H1 (cell line): ENCODE measurements at regions not wholly inside any gene's neighbourhood (a gene's known extent, or its start where the extent isn't known, plus 50 kb on each side); places are given as distances from the start of the nearest gene placed in this dataset.

Experiments used
- CTCF ChIA-PET: fragments of 300-600 bp; sonication (Branson Sonifier 250); formaldehyde crosslinking; loops from one replicate; lab custom pipeline; 2021; ENCODE audit not compliant: partially characterized antibody; lab: Charles Lee
- POLR2A ChIA-PET: fragments of 300-600 bp; sonication (Branson Sonifier 250); formaldehyde crosslinking; loops from one replicate; lab custom pipeline; 2021; ENCODE audit warnings: inconsistent platforms; ENCODE audit not compliant: partially characterized antibody; lab: Charles Lee
- DNase-seq, 2 experiments: peaks; one replicate each; pipeline versions ENCODE4 v3.0.0 to v3.0.0-alpha.2; 2010 to 2022; ENCODE audit warnings: low spot score in 2 of 2, low read depth in 1 of 2, mixed read lengths in 1 of 2
- FAIRE-seq: peaks from 2 replicates; lab custom pipeline; 2011; peaks lifted over from hg19 to GRCh38; lab: Jason Lieb, UNC
- H2AFZ ChIP-seq: 2 replicates; pipeline ENCODE4 v1.8.1; 2012; ENCODE audit warnings: low read length, inconsistent platforms
- H2AK5ac ChIP-seq: 2 replicates; pipeline ENCODE4 v1.6.1; 2013; ENCODE audit warnings: low read depth, low read length
- H2BK120ac ChIP-seq: replicated peaks from 2 replicates; pipeline ENCODE3; 2013; ENCODE audit warnings: low read depth, low read length, inconsistent platforms
- H2BK12ac ChIP-seq: 2 replicates; pipeline ENCODE4 v1.6.1; 2013; ENCODE audit warnings: low read depth, low read length
- H2BK15ac ChIP-seq: 2 replicates; pipeline ENCODE4 v1.6.1; 2013; ENCODE audit warnings: low read length
- H2BK20ac ChIP-seq: 2 replicates; pipeline ENCODE4 v1.6.1; 2013; ENCODE audit warnings: low read length
- H2BK5ac ChIP-seq: 2 replicates; pipeline ENCODE4 v1.6.1; 2013; ENCODE audit warnings: low read depth, low read length
- H3K14ac ChIP-seq: 2 replicates; pipeline ENCODE4 v1.6.1; 2013; ENCODE audit warnings: inconsistent platforms; ENCODE audit not compliant: insufficient read length
- H3K18ac ChIP-seq: 2 replicates; pipeline ENCODE4 v1.6.1; 2013; ENCODE audit warnings: low read length; ENCODE audit errors: extremely low read depth
- H3K23ac ChIP-seq: 2 replicates; pipeline ENCODE4 v1.6.1; 2013; ENCODE audit warnings: inconsistent platforms; ENCODE audit not compliant: insufficient read length
- H3K23me2 ChIP-seq: 2 replicates; pipeline ENCODE4 v1.6.1; 2013; ENCODE audit warnings: low read depth, low read length
- H3K27ac ChIP-seq: 2 replicates; pipeline ENCODE4 v1.6.1; 2011; ENCODE audit warnings: low read depth, low read length, inconsistent platforms
- H3K27me3 ChIP-seq, 4 experiments: replicated peaks in 1 of 4; 1 replicate in 1 of 4; 2 replicates in 3 of 4; pipeline versions ENCODE4 v1.6.1 to v1.8.1; 2011 to 2013; ENCODE audit warnings: low read length in 3 of 4, mild to moderate bottlenecking in 3 of 4, inconsistent platforms in 2 of 4, mixed read lengths in 2 of 4, moderate library complexity in 1 of 4; ENCODE audit not compliant: control insufficient read depth in 3 of 4, insufficient read depth in 3 of 4; ENCODE audit errors: extremely low read depth in 1 of 4
- H3K36me3 ChIP-seq, 4 experiments: 2 replicates each; pipeline versions ENCODE4 v1.6.1 to v1.8.1; 2011 to 2013; ENCODE audit warnings: mild to moderate bottlenecking in 4 of 4, low read length in 3 of 4, moderate library complexity in 2 of 4, control low read depth in 1 of 4, inconsistent platforms in 1 of 4; ENCODE audit not compliant: insufficient read depth in 4 of 4, control insufficient read depth in 2 of 4
- H3K4ac ChIP-seq: replicated peaks from 2 replicates; pipeline ENCODE3; 2013; ENCODE audit warnings: low read length, low read depth, mixed read lengths, inconsistent platforms; ENCODE audit not compliant: insufficient read length
- H3K4me1 ChIP-seq, 4 experiments: replicated peaks in 1 of 4; 1 replicate in 1 of 4; 2 replicates in 3 of 4; pipeline versions ENCODE4 v1.6.1 to v1.8.1; 2011 to 2013; ENCODE audit warnings: low read length in 3 of 4, inconsistent platforms in 2 of 4, mixed read lengths in 1 of 4; ENCODE audit not compliant: insufficient read depth in 4 of 4, control insufficient read depth in 3 of 4
- H3K4me2 ChIP-seq, 2 experiments: 2 replicates each; pipeline versions ENCODE4 v1.6.1 to v1.8.1; 2011 to 2013; ENCODE audit warnings: low read depth in 2 of 2, low read length in 2 of 2, control low read depth in 1 of 2, inconsistent platforms in 1 of 2, mild to moderate bottlenecking in 1 of 2; ENCODE audit not compliant: insufficient read depth in 1 of 2
- H3K4me3 ChIP-seq, 4 experiments: fragments of 200-600, 300-600 bp in 1 of 4; sonication (generic), shearing (Covaris generic), sonication (Bioruptor Twin) in 1 of 4; 2 replicates each; pipeline versions ENCODE4 v1.5.1 to v1.8.1; 2011 to 2016; ENCODE audit warnings: low read length in 4 of 4, low read depth in 3 of 4, control low read depth in 2 of 4, inconsistent platforms in 2 of 4, mild to moderate bottlenecking in 2 of 4, mixed read lengths in 1 of 4, moderate library complexity in 1 of 4; ENCODE audit not compliant: insufficient read depth in 2 of 4; ENCODE audit errors: extremely low read depth in 1 of 4
- H3K56ac ChIP-seq: replicated peaks from 2 replicates; pipeline ENCODE3; 2013; ENCODE audit warnings: low read depth, mild to moderate bottlenecking, mixed read lengths, low read length, inconsistent platforms; ENCODE audit not compliant: insufficient read length
- H3K79me1 ChIP-seq: 2 replicates; pipeline ENCODE4 v1.6.1; 2013; ENCODE audit warnings: low read depth, low read length, control low read depth
- H3K79me2 ChIP-seq, 2 experiments: 2 replicates each; pipeline versions ENCODE4 v1.6.1 to v1.8.1; 2012 to 2013; ENCODE audit warnings: low read length in 2 of 2, mild to moderate bottlenecking in 2 of 2, inconsistent platforms in 1 of 2; ENCODE audit not compliant: insufficient read depth in 2 of 2, control insufficient read depth in 1 of 2
- H3K9ac ChIP-seq, 4 experiments: replicated peaks in 1 of 4; 1 replicate in 1 of 4; 2 replicates in 3 of 4; pipeline versions ENCODE4 v1.6.1 to v1.8.1; 2011 to 2013; ENCODE audit warnings: low read depth in 3 of 4, low read length in 3 of 4, control low read depth in 2 of 4, mild to moderate bottlenecking in 2 of 4, moderate library complexity in 2 of 4, inconsistent platforms in 1 of 4; ENCODE audit errors: extremely low read depth in 1 of 4
- H3K9me3 ChIP-seq, 2 experiments: 2 replicates each; pipeline versions ENCODE4 v1.6.1 to v1.8.1; 2012 to 2013; ENCODE audit warnings: mild to moderate bottlenecking in 2 of 2, moderate library complexity in 2 of 2, control low read depth in 1 of 2, inconsistent platforms in 1 of 2, low read depth in 1 of 2, low read length in 1 of 2, mixed read lengths in 1 of 2; ENCODE audit not compliant: insufficient read depth in 2 of 2
- H4K20me1 ChIP-seq, 2 experiments: replicated peaks in 1 of 2; 2 replicates each; pipeline versions ENCODE3 to v1.8.1; 2011 to 2013; ENCODE audit warnings: inconsistent platforms in 2 of 2, low read length in 2 of 2, mild to moderate bottlenecking in 1 of 2; ENCODE audit not compliant: insufficient read depth in 2 of 2, control insufficient read depth in 1 of 2
- H4K5ac ChIP-seq: 2 replicates; pipeline ENCODE4 v1.6.1; 2013; ENCODE audit warnings: low read length, low read depth, mixed read lengths, inconsistent platforms; ENCODE audit not compliant: insufficient read length
- H4K8ac ChIP-seq: 2 replicates; pipeline ENCODE4 v1.8.0; 2013; ENCODE audit warnings: mild to moderate bottlenecking, moderate library complexity, low read length, inconsistent platforms; ENCODE audit not compliant: insufficient read depth; ENCODE audit errors: extremely low read depth
- H4K91ac ChIP-seq: replicated peaks from 2 replicates; pipeline ENCODE3; 2013; ENCODE audit warnings: low read length, mixed read lengths, inconsistent platforms; ENCODE audit not compliant: insufficient read length
- ATF3 ChIP-seq: IDR thresholded peaks from 2 replicates; pipeline ENCODE4 v1.6.1; 2011; ENCODE audit warnings: low read depth, mild to moderate bottlenecking, low read length; ENCODE audit not compliant: insufficient read depth
- EGR1 ChIP-seq: IDR thresholded peaks from 2 replicates; pipeline ENCODE4 v1.6.1; 2011; ENCODE audit warnings: low read depth, low read length, borderline replicate concordance
- HDAC6 ChIP-seq: IDR thresholded peaks from one replicate; pipeline ENCODE4 v1.7.1; 2012; ENCODE audit warnings: low read depth, mild to moderate bottlenecking, inconsistent platforms, low read length, moderate library complexity
- KDM4A ChIP-seq: IDR thresholded peaks from one replicate; pipeline ENCODE4 v1.7.1; 2012; ENCODE audit warnings: low read depth, mild to moderate bottlenecking, moderate library complexity, low read length, inconsistent platforms; ENCODE audit not compliant: severe bottlenecking
- RBBP5 ChIP-seq: IDR thresholded peaks from 2 replicates; pipeline ENCODE4 v1.7.1; 2012; ENCODE audit warnings: low read depth, mild to moderate bottlenecking, inconsistent platforms, low read length, moderate library complexity, borderline replicate concordance
- RNF2 ChIP-seq: fragments of 200-900, 300-1000 bp; sonication (generic); IDR thresholded peaks from 2 replicates; pipeline ENCODE4 v1.7.1; 2016; ENCODE audit warnings: borderline replicate concordance, low read depth, mild to moderate bottlenecking, antibody characterized with exemption, low read length; ENCODE audit not compliant: poor library complexity, severe bottlenecking; ENCODE audit errors: missing control alignments
- SIN3A ChIP-seq, 2 experiments: IDR thresholded peaks in 1 of 2; conservative IDR thresholded peaks in 1 of 2; 2 replicates each; pipeline ENCODE4 v1.6.1; 2011 to 2012; ENCODE audit warnings: low read length in 2 of 2, improper control_type of control experiment in 1 of 2, low read depth in 1 of 2, mild to moderate bottlenecking in 1 of 2
- TBP ChIP-seq: IDR thresholded peaks from 2 replicates; pipeline ENCODE4 v1.6.1; 2011; ENCODE audit warnings: low read depth, low read length, improper control_type of control experiment
- TCF12 ChIP-seq: IDR thresholded peaks from 2 replicates; pipeline ENCODE4 v1.6.1; 2011; ENCODE audit warnings: low read depth, mild to moderate bottlenecking, low read length
- USF2 ChIP-seq: IDR thresholded peaks from 2 replicates; pipeline ENCODE4 v1.6.1; 2011; ENCODE audit warnings: low read length, improper control_type of control experiment
- WGBS, 2 experiments: shearing (Covaris generic) in 1 of 2; methylation state at CpG; one replicate each; pipeline versions ENCODE4 v1.1.6 to v1.1.7; 2013 to 2015; ENCODE audit warnings: low lambda C conversion rate in 2 of 2, mixed read lengths in 2 of 2, inconsistent platforms in 1 of 2, low coverage in 1 of 2, missing lambda C conversion rate in 1 of 2; ENCODE audit not compliant: insufficient replicate concordance in 2 of 2, insufficient coverage in 1 of 2, insufficient read length in 1 of 2; ENCODE audit errors: extremely low coverage in 1 of 2, missing lambda C conversion rate in 1 of 2; 5-methylcytosine and 5-hydroxymethylcytosine counted together
- TF ChIP-seq, protein P1 (sequence below): IDR thresholded peaks from 2 replicates; pipeline ENCODE4 v1.6.1; 2012; ENCODE audit warnings: inconsistent platforms

DNA sequence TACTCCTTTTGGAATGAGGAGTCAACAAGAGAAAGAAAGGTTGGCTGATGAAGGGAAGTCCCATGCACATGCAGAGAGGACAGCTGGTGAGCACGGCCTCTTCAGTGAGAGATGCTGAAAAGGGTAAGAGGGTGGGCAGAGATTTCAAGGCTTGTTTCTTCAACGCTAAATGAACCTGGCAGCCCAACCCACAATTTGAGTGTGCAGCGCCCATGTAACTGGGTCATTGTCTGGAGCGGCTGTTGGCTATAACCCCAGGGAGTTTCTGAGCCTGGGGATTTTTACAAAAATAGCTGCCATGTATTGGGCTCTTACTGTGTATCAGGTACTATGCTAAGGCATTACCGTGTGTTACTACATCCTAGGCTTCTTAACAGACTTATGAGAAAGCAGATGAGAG, 594.1 kb downstream of the ETS1 start:
- H3K27me3 ChIP-seq = no peaks in the 10 kb centered on the region
- CTCF ChIA-PET = interaction anchor here (0.6 to 0.7 kb wide), 3 partner anchors 187 to 1947 kb away, joined by 3 to 4 read pairs (median 3); no protein-coding TSS in a partner anchor

More for the DNA sequence above, 594.1 kb downstream of the ETS1 start:
- Histone ChIP-seq H2BK20ac (no peak overlapping the region), H4K8ac (no peak overlapping the region), H4K20me1 (no peaks in the 10 kb centered on the region), H4K5ac (no peak overlapping the region), H2AFZ (no peak overlapping the region), H3K79me1 (no peaks in the 10 kb centered on the region), H3K4ac (no peak overlapping the region), H3K4me3 (no peak overlapping the region), H3K56ac (no peak overlapping the region), H2BK5ac (no peak overlapping the region), H3K79me2 (no peaks in the 10 kb centered on the region), H3K23me2 (no peaks in the 10 kb centered on the region), H3K9me3 (no peaks in the 10 kb centered on the region), H3K14ac (no peak overlapping the region), H2BK15ac (no peak overlapping the region), H2BK12ac (no peak overlapping the region), H3K27ac (no peak overlapping the region), H3K36me3 (no peaks in the 10 kb centered on the region), H4K91ac (no peak overlapping the region), H3K23ac (no peak overlapping the region), H3K9ac (no peak overlapping the region), H2AK5ac (no peak overlapping the region), H2BK120ac (no peak overlapping the region), H3K18ac (no peak overlapping the region), H3K4me1 (no peaks in the 10 kb centered on the region), H3K4me2 (no peak overlapping the region)
- no peak for FAIRE-seq
- no peak for DNase-seq
- 96% methylated on average over 5 of the region's 5 CpGs; no CpG with 5 or more reads in 1 of the 2 experiments for WGBS, 2 experiments
- POLR2A ChIA-PET = no interaction called here
- TF ChIP-seq TBP (no peak), TCF12 (no peak), RNF2 (no peak), RBBP5 (no peak), EGR1 (no peak), SIN3A (conservative IDR thresholded peaks at IDR 0.05 in 1 of 2, IDR thresholded peaks at IDR 0.05 in 1 of 2; ENCODE audit: low read depth in 1 of 2, low read length in 2 of 2) (no peak), ATF3 (no peak), KDM4A (no peak), USF2 (no peak), HDAC6 (no peak)
- TF ChIP-seq, protein P1, sequence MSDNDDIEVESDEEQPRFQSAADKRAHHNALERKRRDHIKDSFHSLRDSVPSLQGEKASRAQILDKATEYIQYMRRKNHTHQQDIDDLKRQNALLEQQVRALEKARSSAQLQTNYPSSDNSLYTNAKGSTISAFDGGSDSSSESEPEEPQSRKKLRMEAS = no peak
